Heart left ventricle (tissue), 13 donors: ENCODE measurements at regions not wholly inside any gene's neighbourhood (a gene's known extent, or its start where the extent isn't known, plus 50 kb on each side); places are given as distances from the start of the nearest gene placed in this dataset.

Experiments
- POLR2A ChIP-seq, 2 donors: fragments of 450-650 bp; IDR thresholded peaks; one replicate each; pipeline ENCODE4 v1.6.1; 2017; ENCODE audit warnings: antibody characterized with exemption in 2 of 2, mild to moderate bottlenecking in 2 of 2, moderate library complexity in 2 of 2
- TF ChIP-seq, protein P1 (sequence below), 12 donors: fragments of 200-600 bp; sonication (generic) in 4 of 12; IDR thresholded peaks; one replicate each; pipeline versions ENCODE4 v1.5.0 to v1.8.0; 2018 to 2022; ENCODE audit warnings: antibody characterized with exemption in 12 of 12, mild to moderate bottlenecking in 5 of 12
- donor health status: ischemic (EF 13 %, LVEDD 7.1; RV severe dilation, severe dysfunction).
- donor health status: DM: no; HTN: yes; CAD: no.
- donor health status: DM: no; HTN: no; CAD: no.
- donor health status: ischemic (EF 25% LVEDD 6.9; RV normal size, moderate dysfunction).
- donor health status: ischemic (EF 25% LVEDD 5.7; RV mildly dilated, moderate dysfunction).
- donor health status: ischemic (EF 35%, LVEDD 5.7; RV mildly dilated, moderate dysfunction).
- donor health status: nonischemic (EF 11% LVEDD 7.7; RV severe dilation, severe dysfunction).
- donor health status: DM: yes; HTN: yes; CAD: no.
- donor health status: PGD.
- donor health status: ischemic (EF 29% LVEDD 5.4; RV normal size, mild dysfunction).
- donor health status: nonischemic (EF 23%, LVEDD 6.1; RV moderate dilation, normal function).

DNA sequence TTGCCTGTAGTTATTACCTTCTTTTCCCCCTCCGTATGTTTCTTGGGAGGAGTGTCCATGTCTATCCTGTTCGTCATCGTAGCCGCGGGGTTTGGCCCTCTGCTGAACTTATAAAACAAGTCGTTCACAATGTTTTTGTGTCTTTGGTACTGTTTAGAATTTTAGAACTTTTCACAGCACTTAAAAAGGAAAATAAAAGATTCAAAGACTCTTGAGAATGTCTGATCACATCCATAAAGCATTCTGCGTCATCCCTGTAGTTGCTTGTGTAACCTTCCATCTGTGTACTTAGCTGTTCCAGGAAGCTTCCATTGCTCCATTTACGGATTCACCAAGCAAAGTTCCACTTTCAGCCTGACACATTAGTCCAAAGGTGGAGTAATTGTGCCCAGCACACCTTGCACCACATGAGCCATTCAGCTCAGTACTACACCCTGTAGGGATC is 677.1 kb upstream of the NR2F2 start:
- TF ChIP-seq, protein P1, sequence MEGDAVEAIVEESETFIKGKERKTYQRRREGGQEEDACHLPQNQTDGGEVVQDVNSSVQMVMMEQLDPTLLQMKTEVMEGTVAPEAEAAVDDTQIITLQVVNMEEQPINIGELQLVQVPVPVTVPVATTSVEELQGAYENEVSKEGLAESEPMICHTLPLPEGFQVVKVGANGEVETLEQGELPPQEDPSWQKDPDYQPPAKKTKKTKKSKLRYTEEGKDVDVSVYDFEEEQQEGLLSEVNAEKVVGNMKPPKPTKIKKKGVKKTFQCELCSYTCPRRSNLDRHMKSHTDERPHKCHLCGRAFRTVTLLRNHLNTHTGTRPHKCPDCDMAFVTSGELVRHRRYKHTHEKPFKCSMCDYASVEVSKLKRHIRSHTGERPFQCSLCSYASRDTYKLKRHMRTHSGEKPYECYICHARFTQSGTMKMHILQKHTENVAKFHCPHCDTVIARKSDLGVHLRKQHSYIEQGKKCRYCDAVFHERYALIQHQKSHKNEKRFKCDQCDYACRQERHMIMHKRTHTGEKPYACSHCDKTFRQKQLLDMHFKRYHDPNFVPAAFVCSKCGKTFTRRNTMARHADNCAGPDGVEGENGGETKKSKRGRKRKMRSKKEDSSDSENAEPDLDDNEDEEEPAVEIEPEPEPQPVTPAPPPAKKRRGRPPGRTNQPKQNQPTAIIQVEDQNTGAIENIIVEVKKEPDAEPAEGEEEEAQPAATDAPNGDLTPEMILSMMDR (IDR thresholded peaks at IDR 0.05), result no peak
- no peak for TF ChIP-seq POLR2A (IDR thresholded peaks at IDR 0.05)
